GM19193 (cell line): ENCODE measurements at regions not wholly inside any gene's neighbourhood (a gene's known extent, or its start where the extent isn't known, plus 50 kb on each side); places are given as distances from the start of the nearest gene placed in this dataset.

Experiments used
- POLR2A ChIP-seq: IDR thresholded peaks from 4 replicates; pipeline ENCODE4 v1.6.1; 2011; ENCODE audit not compliant: insufficient read depth, insufficient read length; ENCODE audit errors: extremely low read depth

- peak; percentile 25 for TF ChIP-seq POLR2A
Measured at GRCh38 chr6:163705923-163706322, 291.4 kb downstream of the QKI start.

- TF ChIP-seq POLR2A = no peak
Measured at GRCh38 chr6:163702736-163703135, 288.2 kb downstream of the QKI start.

GRCh38 chr6:163701762-163702161 is 287.2 kb downstream of the QKI start:
- no peak for TF ChIP-seq POLR2A

- TF ChIP-seq POLR2A = no peak
Measured at GRCh38 chr6:163698086-163698485, 283.6 kb downstream of the QKI start.

GRCh38 chr6:163695414-163695864 is 280.9 kb downstream of the QKI start:
- TF ChIP-seq POLR2A = no peak

- no peak for TF ChIP-seq POLR2A
Measured at GRCh38 chr6:163694988-163695398, 280.5 kb downstream of the QKI start.

GRCh38 chr6:163694072-163694471 is 279.6 kb downstream of the QKI start:
- TF ChIP-seq POLR2A = no peak

GRCh38 chr6:163691049-163691448 is 276.5 kb downstream of the QKI start:
- TF ChIP-seq POLR2A = no peak

- TF ChIP-seq POLR2A = no peak
Measured at GRCh38 chr6:163688739-163689362, 274.3 kb downstream of the QKI start.

- TF ChIP-seq POLR2A = no peak
Measured at GRCh38 chr6:163687075-163687474, 272.6 kb downstream of the QKI start.

GRCh38 chr6:163686301-163686700 is 271.8 kb downstream of the QKI start:
- TF ChIP-seq POLR2A = no peak

- no peak for TF ChIP-seq POLR2A
Measured at GRCh38 chr6:163683105-163683622, 268.6 kb downstream of the QKI start.

GRCh38 chr6:163679753-163680152 is 265.2 kb downstream of the QKI start:
- no peak for TF ChIP-seq POLR2A

- TF ChIP-seq POLR2A = no peak
Measured at GRCh38 chr6:163679012-163679660, 264.6 kb downstream of the QKI start.

- no peak for TF ChIP-seq POLR2A
Measured at GRCh38 chr6:163675611-163676010, 261.1 kb downstream of the QKI start.

- no peak for TF ChIP-seq POLR2A
Measured at GRCh38 chr6:163672710-163673109, 258.2 kb downstream of the QKI start.
